A172 (cell line): ENCODE measurements at regions not wholly inside any gene's neighbourhood (a gene's known extent, or its start where the extent isn't known, plus 50 kb on each side); places are given as distances from the start of the nearest gene placed in this dataset.
"Not testable (repeated sequence)": the region's sequence is repeated elsewhere in the genome, so short reads cannot be mapped to it uniquely, and the experiment has no call there.

ENCODE experiments used
- DNase-seq: peaks from one replicate; pipeline ENCODE4 v3.0.0-alpha.2; 2015; ENCODE audit warnings: low spot score

- peak; percentile 95 for DNase-seq
Measured at GRCh38 chr13:49859560-49859959, 67.1 kb upstream of the KPNA3 start.

- peak; percentile 86 for DNase-seq
Measured at GRCh38 chr13:49858178-49858856, 65.8 kb upstream of the KPNA3 start.

- DNase-seq: no peak
Measured at GRCh38 chr13:49855930-49856329, 63.4 kb upstream of the KPNA3 start.

GRCh38 chr13:49853535-49853934, 61.1 kb upstream of the KPNA3 start:
- DNase-seq: no peak

- not testable (repeated sequence) for DNase-seq
Measured at GRCh38 chr13:49852460-49852859, 60.0 kb upstream of the KPNA3 start.

- DNase-seq: no peak
Measured at GRCh38 chr13:49844181-49844580, 51.7 kb upstream of the KPNA3 start.
